ENCODE measurements at regions not wholly inside any gene's neighbourhood (a gene's known extent, or its start where the extent isn't known, plus 50 kb on each side); places are given as distances from the start of the nearest gene placed in this dataset.

GRCh38 chr17:33628500-33629346 is 335.6 kb upstream of the ASIC2 start:
- H3K27ac ChIP-seq = no peak overlapping the region
- 74% methylated on average over 7 of the region's 7 CpGs for whole genome bisulfite sequencing
- H3K9me3 ChIP-seq = peaks cover 5% of the 10 kb centered on the region
- no peak overlapping the region for H3K4me3 ChIP-seq
- no peak for DNase-seq (ENCODE audit: low spot score in 2 of 2)
- TF ChIP-seq POLR2A (IDR thresholded peaks at IDR 0.05) (no peak), CTCF (IDR thresholded peaks at IDR 0.05) (no peak), EP300 (IDR thresholded peaks at IDR 0.05) (no peak), POLR2AphosphoS5 (IDR thresholded peaks at IDR 0.05) (no peak)
- H3K27me3 ChIP-seq = no peaks in the 10 kb centered on the region
- H3K36me3 ChIP-seq = no peaks in the 10 kb centered on the region
- H3K4me1 ChIP-seq = no peaks in the 10 kb centered on the region

GRCh38 chr17:33633446-33633845 is 340.4 kb upstream of the ASIC2 start:
- no peak overlapping the region for H3K4me3 ChIP-seq
- H3K9me3 ChIP-seq = peaks cover 8% of the 10 kb centered on the region
- H3K36me3 ChIP-seq = no peaks in the 10 kb centered on the region
- H3K27ac ChIP-seq = no peak overlapping the region
- H3K27me3 ChIP-seq = no peaks in the 10 kb centered on the region
- WGBS = 66% methylated on average over 6 of the region's 6 CpGs
- TF ChIP-seq EP300 (IDR thresholded peaks at IDR 0.05) (no peak), CTCF (IDR thresholded peaks at IDR 0.05) (no peak), POLR2AphosphoS5 (IDR thresholded peaks at IDR 0.05) (no peak), POLR2A (IDR thresholded peaks at IDR 0.05) (no peak)
- no peak for DNase-seq (ENCODE audit: low spot score in 2 of 2)
- no peaks in the 10 kb centered on the region for H3K4me1 ChIP-seq

- no peak for TF ChIP-seq POLR2A (IDR thresholded peaks at IDR 0.05)
- TF ChIP-seq POLR2AphosphoS5 (IDR thresholded peaks at IDR 0.05) = no peak
- no peak for TF ChIP-seq CTCF (IDR thresholded peaks at IDR 0.05)
- no peak for TF ChIP-seq EP300 (IDR thresholded peaks at IDR 0.05)
- Histone ChIP-seq H3K4me1 (no peaks in the 10 kb centered on the region), H3K4me3 (no peak overlapping the region), H3K27ac (no peak overlapping the region), H3K36me3 (no peaks in the 10 kb centered on the region), H3K9me3 (peaks cover 3% of the 10 kb centered on the region), H3K27me3 (peaks cover 4% of the 10 kb centered on the region)
- DNase-seq (ENCODE audit: low spot score in 2 of 2) = no peak
- WGBS = 70% methylated on average over 3 of the region's 3 CpGs
These were observed 344.4 kb upstream of the ASIC2 start for GRCh38 chr17:33637534-33637933.

- no peak for DNase-seq (ENCODE audit: low spot score in 2 of 2)
- H3K27ac ChIP-seq = no peak overlapping the region
- peaks cover 3% of the 10 kb centered on the region for H3K9me3 ChIP-seq
- TF ChIP-seq POLR2AphosphoS5 (IDR thresholded peaks at IDR 0.05) (no peak), POLR2A (IDR thresholded peaks at IDR 0.05) (no peak), EP300 (IDR thresholded peaks at IDR 0.05) (no peak), CTCF (IDR thresholded peaks at IDR 0.05) (no peak)
- no peaks in the 10 kb centered on the region for H3K4me1 ChIP-seq
- 61% methylated on average over 6 of the region's 6 CpGs for WGBS
- H3K4me3 ChIP-seq = no peak overlapping the region
- H3K27me3 ChIP-seq = peaks cover 4% of the 10 kb centered on the region
- H3K36me3 ChIP-seq = no peaks in the 10 kb centered on the region
These were observed 346.2 kb upstream of the ASIC2 start for GRCh38 chr17:33639103-33639880.

GRCh38 chr17:33640629-33641028 is 347.5 kb upstream of the ASIC2 start:
- TF ChIP-seq POLR2AphosphoS5 (IDR thresholded peaks at IDR 0.05) = no peak
- peaks cover 3% of the 10 kb centered on the region for H3K9me3 ChIP-seq
- no peak for DNase-seq (ENCODE audit: low spot score in 2 of 2)
- peaks cover 6% of the 10 kb centered on the region for H3K27me3 ChIP-seq
- no peak overlapping the region for H3K4me3 ChIP-seq
- H3K36me3 ChIP-seq = no peaks in the 10 kb centered on the region
- no peak overlapping the region for H3K27ac ChIP-seq
- 83% methylated on average over 3 of the region's 8 CpGs for WGBS
- no peaks in the 10 kb centered on the region for H3K4me1 ChIP-seq
